Trophoblast cell (in vitro differentiated cells and primary cell): ENCODE measurements at regions not wholly inside any gene's neighbourhood (a gene's known extent, or its start where the extent isn't known, plus 50 kb on each side); places are given as distances from the start of the nearest gene placed in this dataset.

Experiments
- DNase-seq, 2 donors: peaks; one replicate each; pipeline ENCODE4 v3.0.0-alpha.2; 2016
- H2AFZ ChIP-seq: 2 replicates; pipeline ENCODE4 v1.6.1; 2013; ENCODE audit warnings: low read length, moderate library complexity, mild to moderate bottlenecking; ENCODE audit not compliant: insufficient read depth, poor library complexity
- H2AK5ac ChIP-seq: 2 replicates; pipeline ENCODE4 v1.6.1; 2013; ENCODE audit warnings: mild to moderate bottlenecking, low read length
- H2BK120ac ChIP-seq: 2 replicates; pipeline ENCODE4 v1.6.1; 2013; ENCODE audit warnings: low read length, mild to moderate bottlenecking, moderate library complexity; ENCODE audit not compliant: insufficient read depth, poor library complexity
- H2BK12ac ChIP-seq: 2 replicates; pipeline ENCODE4 v1.6.1; 2013; ENCODE audit warnings: mild to moderate bottlenecking, low read length, moderate library complexity
- H2BK5ac ChIP-seq: 2 replicates; pipeline ENCODE4 v1.6.1; 2013; ENCODE audit warnings: low read length, low read depth, moderate library complexity, mild to moderate bottlenecking; ENCODE audit not compliant: poor library complexity
- H3K14ac ChIP-seq: 2 replicates; pipeline ENCODE4 v1.6.1; 2013; ENCODE audit warnings: mild to moderate bottlenecking, low read length
- H3K18ac ChIP-seq: 2 replicates; pipeline ENCODE4 v1.6.1; 2013; ENCODE audit warnings: mild to moderate bottlenecking, low read length
- H3K23ac ChIP-seq: 2 replicates; pipeline ENCODE4 v1.6.1; 2013; ENCODE audit warnings: low read length
- H3K27ac ChIP-seq: 2 replicates; pipeline ENCODE4 v1.5.1; 2013; ENCODE audit warnings: low read depth, mild to moderate bottlenecking, inconsistent platforms, low read length, moderate library complexity
- H3K27me3 ChIP-seq: 2 replicates; pipeline ENCODE4 v1.6.1; 2013; ENCODE audit warnings: inconsistent platforms, mild to moderate bottlenecking, low read length, moderate library complexity; ENCODE audit not compliant: insufficient read depth
- H3K36me3 ChIP-seq, 2 experiments: 1 replicate in 1 of 2; 2 replicates in 1 of 2; pipeline ENCODE4 v1.6.1; 2013; ENCODE audit warnings: low read length in 2 of 2, mild to moderate bottlenecking in 2 of 2, moderate library complexity in 1 of 2; ENCODE audit not compliant: insufficient read depth in 2 of 2, control insufficient read depth in 1 of 2
- H3K4ac ChIP-seq: 2 replicates; pipeline ENCODE4 v1.6.1; 2013; ENCODE audit warnings: low read depth, mild to moderate bottlenecking, low read length, moderate library complexity
- H3K4me1 ChIP-seq, 2 experiments: 1 replicate in 1 of 2; 2 replicates in 1 of 2; pipeline ENCODE4 v1.6.1; 2013; ENCODE audit warnings: low read length in 2 of 2, mild to moderate bottlenecking in 2 of 2, moderate library complexity in 1 of 2; ENCODE audit not compliant: insufficient read depth in 2 of 2, control insufficient read depth in 1 of 2
- H3K4me2 ChIP-seq: 2 replicates; pipeline ENCODE4 v1.6.1; 2013; ENCODE audit warnings: inconsistent platforms, mild to moderate bottlenecking, low read length, moderate library complexity
- H3K4me3 ChIP-seq: 2 replicates; pipeline ENCODE4 v1.5.1; 2013; ENCODE audit warnings: mild to moderate bottlenecking, low read depth, low read length, inconsistent platforms
- H3K79me1 ChIP-seq: one replicate; pipeline ENCODE4 v1.6.1; 2013; ENCODE audit warnings: low read length
- H3K79me2 ChIP-seq: 2 replicates; pipeline ENCODE4 v1.6.1; 2013; ENCODE audit warnings: low read length, mild to moderate bottlenecking; ENCODE audit not compliant: control insufficient read depth, insufficient read depth, poor library complexity
- H3K9ac ChIP-seq: 2 replicates; pipeline ENCODE4 v1.6.1; 2013; ENCODE audit warnings: mild to moderate bottlenecking, low read length
- H3K9me3 ChIP-seq: 2 replicates; pipeline ENCODE4 v1.6.1; 2013; ENCODE audit warnings: low read depth, mild to moderate bottlenecking, control low read depth, inconsistent platforms, low read length; ENCODE audit not compliant: insufficient read depth
- H4K12ac ChIP-seq: 2 replicates; pipeline ENCODE4 v1.6.1; 2013; ENCODE audit warnings: low read depth, mild to moderate bottlenecking, low read length, moderate library complexity
- H4K8ac ChIP-seq: 2 replicates; pipeline ENCODE4 v1.6.1; 2013; ENCODE audit warnings: low read depth, mild to moderate bottlenecking, low read length, moderate library complexity
- H4K91ac ChIP-seq: one replicate; pipeline ENCODE4 v1.6.1; 2013; ENCODE audit warnings: low read depth, mild to moderate bottlenecking, low read length, moderate library complexity
- WGBS: extraction: QIAGEN DNeasy Blood & Tissue Kit; methylation state at CpG from one replicate; pipeline ENCODE4 v1.1.7; 2013; ENCODE audit warnings: missing lambda C conversion rate; ENCODE audit not compliant: insufficient read length, insufficient coverage; ENCODE audit errors: extremely low coverage; 5-methylcytosine and 5-hydroxymethylcytosine counted together

DNA sequence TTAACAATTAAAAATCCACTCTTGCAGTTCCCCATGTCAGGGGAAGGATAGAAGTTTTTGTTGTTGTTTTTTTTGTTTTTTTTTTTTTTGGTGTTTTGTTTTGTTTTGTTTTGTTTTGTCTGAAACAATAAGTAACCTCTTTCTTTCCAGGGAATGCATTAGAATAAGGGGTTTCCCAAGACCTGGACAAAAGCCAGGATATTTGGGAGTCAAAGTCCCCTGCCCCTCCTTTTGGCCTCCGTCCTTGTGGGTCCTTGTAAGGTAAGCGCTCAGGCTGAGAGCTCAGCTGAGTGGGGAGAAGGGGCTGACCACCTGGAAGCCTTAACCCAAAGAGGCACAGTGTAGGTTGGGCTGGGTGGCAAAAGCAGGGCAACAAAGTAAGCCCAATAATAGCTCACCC is 515.4 kb downstream of the SOX6 start:
- no CpG with 5 or more reads among the region's 2 CpGs for WGBS
- Histone ChIP-seq H3K36me3 (no peaks in the 10 kb centered on the region), H3K27me3 (no peaks in the 10 kb centered on the region), H3K4ac (no peak overlapping the region), H2BK12ac (no peak overlapping the region), H3K9me3 (no peaks in the 10 kb centered on the region), H3K14ac (no peak overlapping the region), H4K8ac (no peak overlapping the region), H3K79me2 (no peaks in the 10 kb centered on the region), H3K27ac (no peak overlapping the region), H3K18ac (no peak overlapping the region), H2AFZ (no peak overlapping the region), H2BK5ac (no peak overlapping the region), H4K91ac (peak overlapping the region; percentile 7), H2AK5ac (no peak overlapping the region), H3K9ac (no peak overlapping the region), H4K12ac (no peak overlapping the region), H3K23ac (no peak overlapping the region), H3K4me1 (peaks cover 2 to 7% of the 10 kb centered on the region in 2 experiments), H2BK120ac (no peak overlapping the region), H3K4me2 (no peak overlapping the region), H3K4me3 (no peak overlapping the region), H3K79me1 (no peaks in the 10 kb centered on the region)
- DNase-seq: no peak

DNA sequence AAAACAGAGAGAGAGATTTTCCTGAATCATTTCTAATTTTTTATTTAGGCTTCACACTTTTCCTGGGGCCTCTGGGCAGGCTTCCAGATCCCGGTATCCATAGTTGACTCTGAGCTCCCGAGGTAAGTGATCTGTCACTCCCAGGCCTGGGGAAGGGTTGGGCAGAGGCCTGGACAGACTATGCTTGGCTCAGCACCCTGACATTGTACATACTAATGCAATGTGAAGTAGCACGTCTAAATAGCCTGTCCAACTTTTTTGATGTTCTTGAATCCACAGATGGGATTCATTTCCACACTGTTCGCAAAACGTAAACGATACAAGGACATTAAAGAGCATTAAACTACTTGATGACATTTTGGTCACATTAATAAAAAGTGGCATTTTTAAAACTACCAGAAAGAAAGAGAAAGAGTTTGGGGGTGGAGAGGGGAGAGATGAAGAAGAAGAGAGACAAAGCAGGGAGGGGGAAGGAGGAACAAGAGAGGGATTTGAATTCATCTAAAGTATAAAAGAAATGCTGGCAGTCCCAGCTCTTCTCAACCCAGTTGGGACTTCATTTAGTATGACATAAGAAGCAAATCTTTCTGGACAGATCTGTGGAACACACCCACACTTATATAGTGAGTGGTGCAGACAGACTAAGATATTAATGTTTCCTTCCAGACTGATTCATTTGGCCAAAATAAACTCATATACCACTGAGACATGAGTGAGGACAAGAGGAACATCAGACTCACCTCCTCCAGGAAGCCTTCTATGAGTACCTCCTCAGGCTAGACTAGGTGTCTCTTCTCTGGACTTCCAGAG is 514.2 kb downstream of the SOX6 start:
- H3K79me2 ChIP-seq: no peaks in the 10 kb centered on the region

GRCh38 chr11:15843309-15843872 is 513.0 kb downstream of the SOX6 start:
- peak overlapping the region; percentile 19 for H3K27ac ChIP-seq
- H2BK120ac ChIP-seq: peak overlapping the region; percentile 1
- peak overlapping the region; percentile 17 for H2BK12ac ChIP-seq
- H3K36me3 ChIP-seq: no peaks in the 10 kb centered on the region
- no peak overlapping the region for H2BK5ac ChIP-seq
- H2AK5ac ChIP-seq: no peak overlapping the region
- H3K9ac ChIP-seq: no peak overlapping the region
- H2AFZ ChIP-seq: no peak overlapping the region
- no peak overlapping the region for H3K4me2 ChIP-seq
- peaks cover 2 to 7% of the 10 kb centered on the region in 2 experiments for H3K4me1 ChIP-seq
- no peak overlapping the region for H4K91ac ChIP-seq
- H3K4me3 ChIP-seq: no peak overlapping the region
- no peaks in the 10 kb centered on the region for H3K9me3 ChIP-seq
- no peaks in the 10 kb centered on the region for H3K79me2 ChIP-seq
- H3K4ac ChIP-seq: no peak overlapping the region
- no peak for DNase-seq
- H3K14ac ChIP-seq: no peak overlapping the region
- no peak overlapping the region for H3K18ac ChIP-seq
- no peak overlapping the region for H3K23ac ChIP-seq
- no peaks in the 10 kb centered on the region for H3K27me3 ChIP-seq
- no peaks in the 10 kb centered on the region for H3K79me1 ChIP-seq
- no CpG with 5 or more reads among the region's 10 CpGs for WGBS
- no peak overlapping the region for H4K12ac ChIP-seq
- H4K8ac ChIP-seq: no peak overlapping the region

More for the DNA sequence above, 514.2 kb downstream of the SOX6 start:
- Histone ChIP-seq H2BK5ac (no peak overlapping the region), H2AFZ (no peak overlapping the region), H3K18ac (no peak overlapping the region), H3K14ac (no peak overlapping the region), H4K8ac (no peak overlapping the region), H3K36me3 (no peaks in the 10 kb centered on the region), H3K27me3 (no peaks in the 10 kb centered on the region), H3K4ac (no peak overlapping the region), H4K12ac (no peak overlapping the region), H3K79me1 (no peaks in the 10 kb centered on the region), H2BK12ac (no peak overlapping the region), H2AK5ac (no peak overlapping the region), H4K91ac (no peak overlapping the region), H3K4me1 (peaks cover 2 to 7% of the 10 kb centered on the region in 2 experiments), H3K9ac (no peak overlapping the region), H2BK120ac (no peak overlapping the region), H3K4me2 (no peak overlapping the region), H3K27ac (no peak overlapping the region), H3K9me3 (no peaks in the 10 kb centered on the region), H3K23ac (no peak overlapping the region), H3K4me3 (no peak overlapping the region)
- WGBS: no CpG with 5 or more reads among the region's 6 CpGs
- no peak for DNase-seq

DNA sequence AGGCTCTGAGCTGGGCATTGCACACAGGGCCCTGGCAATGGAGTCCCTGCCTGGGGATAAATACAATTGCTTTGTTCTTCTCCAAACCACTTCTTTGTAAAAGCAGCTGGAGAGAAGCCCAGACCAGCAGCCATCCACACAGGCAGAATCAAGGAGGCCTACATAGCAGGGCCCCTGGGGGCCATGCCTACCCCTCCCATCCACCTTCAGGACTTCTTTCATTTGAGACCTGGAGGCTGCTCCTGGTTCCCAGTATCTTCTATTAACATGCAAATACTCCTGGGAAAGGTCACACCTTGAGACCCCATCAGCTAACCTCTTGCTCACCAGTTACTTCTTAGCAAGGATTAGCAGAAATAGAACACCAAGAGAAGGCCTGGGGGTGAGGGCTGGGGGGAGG is 511.1 kb downstream of the SOX6 start:
- Histone ChIP-seq H3K9ac (no peak overlapping the region), H3K4me3 (no peak overlapping the region), H4K91ac (no peak overlapping the region), H2BK5ac (no peak overlapping the region), H3K14ac (no peak overlapping the region), H3K9me3 (no peaks in the 10 kb centered on the region), H3K36me3 (no peaks in the 10 kb centered on the region), H3K18ac (no peak overlapping the region), H3K79me1 (no peaks in the 10 kb centered on the region), H4K8ac (no peak overlapping the region), H2AFZ (no peak overlapping the region), H2BK120ac (no peak overlapping the region), H2AK5ac (no peak overlapping the region), H3K4me2 (no peak overlapping the region), H3K23ac (no peak overlapping the region), H4K12ac (no peak overlapping the region), H3K4ac (no peak overlapping the region), H3K79me2 (no peaks in the 10 kb centered on the region), H3K27ac (no peak overlapping the region), H3K4me1 (peaks cover 2 to 7% of the 10 kb centered on the region in 2 experiments), H2BK12ac (no peak overlapping the region), H3K27me3 (no peaks in the 10 kb centered on the region)
- no peak for DNase-seq
